K562 (cell line): ENCODE measurements at regions not wholly inside any gene's neighbourhood (a gene's known extent, or its start where the extent isn't known, plus 50 kb on each side); places are given as distances from the start of the nearest gene placed in this dataset.
"Not testable (repeated sequence)": the region's sequence is repeated elsewhere in the genome, so short reads cannot be mapped to it uniquely, and the experiment has no call there.

Experiments
- ATAC-seq: fragments of 200-7000 bp; cut with Tn5 transposase; 3 replicates; pipeline ENCODE4 v1.9.1; 2020; ENCODE audit warnings: moderate library complexity
- BruUV-seq: library from RNA; stranded (reverse); fragments of 400-500 nt; replicated peaks from 2 replicates; lab custom pipeline; 2021; lab: Mats Ljungman, UMichigan
- CTCF ChIA-PET: fragments of 300-600 bp; formaldehyde crosslinking; extraction: SDS; loops from one replicate; lab custom pipeline; 2021; ENCODE audit warnings: low intra/inter-chr PET ratio; lab: Yijun Ruan, JAX
- POLR2A ChIA-PET: fragments of 300-600, 350-650 bp; sonication (Branson Sonifier 250); formaldehyde crosslinking; extraction: SDS; loops from one replicate; lab custom pipeline; 2021; ENCODE audit warnings: antibody characterized with exemption, inconsistent platforms; lab: Yijun Ruan, JAX
- DNase-seq, 4 experiments: peaks; one replicate each; pipeline versions ENCODE4 v3.0.0 to v3.0.0-alpha.2; 2011 to 2018; ENCODE audit warnings: low spot score in 3 of 4, mixed read lengths in 3 of 4; ENCODE audit errors: extremely low read depth in 1 of 4
- FAIRE-seq: peaks from 2 replicates; lab custom pipeline; 2011; peaks lifted over from hg19 to GRCh38; lab: Jason Lieb, UNC
- H2AFZ ChIP-seq: 2 replicates; pipeline ENCODE4 v1.6.0; 2011; ENCODE audit warnings: low read depth, low read length, control low read depth, inconsistent platforms
- H3K27ac ChIP-seq: fragments of 200-600 bp; 3 replicates; pipeline ENCODE4 v1.8.0; 2011; ENCODE audit warnings: low read depth, mild to moderate bottlenecking, control low read depth, inconsistent platforms, low read length, moderate library complexity, mixed read lengths; ENCODE audit errors: extremely low read depth
- H3K27me3 ChIP-seq, 2 experiments: fragments of 300-600 bp in 1 of 2; 2 replicates in 1 of 2; 3 replicates in 1 of 2; pipeline versions ENCODE4 v1.6.0 to v1.8.0; 2011; ENCODE audit warnings: inconsistent platforms in 2 of 2, low read length in 2 of 2, mild to moderate bottlenecking in 1 of 2, mixed read lengths in 1 of 2, moderate library complexity in 1 of 2; ENCODE audit not compliant: control insufficient read depth in 2 of 2, insufficient read depth in 2 of 2
- H3K36me3 ChIP-seq: fragments of 300-600 bp; 3 replicates; pipeline ENCODE4 v1.8.0; 2011; ENCODE audit warnings: mild to moderate bottlenecking, low read length, inconsistent platforms; ENCODE audit not compliant: control insufficient read depth, insufficient read depth
- H3K4me1 ChIP-seq, 2 experiments: fragments of 200-600 bp in 1 of 2; replicated peaks in 1 of 2; 2 replicates in 1 of 2; 3 replicates in 1 of 2; pipeline versions ENCODE4 v1.5.1 to v1.8.0; 2011; ENCODE audit warnings: inconsistent platforms in 2 of 2, low read length in 2 of 2, mild to moderate bottlenecking in 1 of 2, mixed read lengths in 1 of 2, moderate library complexity in 1 of 2; ENCODE audit not compliant: control insufficient read depth in 2 of 2, insufficient read depth in 2 of 2
- H3K4me2 ChIP-seq: 2 replicates; pipeline ENCODE4 v1.6.1; 2011; ENCODE audit warnings: low read length, control low read depth, inconsistent platforms, mixed read lengths; ENCODE audit not compliant: insufficient read depth
- H3K4me3 ChIP-seq: fragments of 200-600 bp; sonication (generic), shearing (Covaris generic); 2 replicates; pipeline ENCODE4 v1.5.1; 2016; ENCODE audit warnings: control low read depth, inconsistent platforms
- H3K79me2 ChIP-seq: fragments of 200-600 bp; 3 replicates; pipeline ENCODE4 v1.8.0; 2011; ENCODE audit warnings: low read length, inconsistent platforms; ENCODE audit not compliant: control insufficient read depth, insufficient read depth
- H3K9ac ChIP-seq, 2 experiments: 2 replicates each; pipeline versions ENCODE4 v1.6.0 to v1.6.1; 2011; ENCODE audit warnings: low read depth in 2 of 2, low read length in 2 of 2, control low read depth in 1 of 2, inconsistent platforms in 1 of 2, mild to moderate bottlenecking in 1 of 2, mixed read lengths in 1 of 2; ENCODE audit not compliant: insufficient read depth in 1 of 2
- H3K9me1 ChIP-seq: one replicate; pipeline ENCODE4 v1.6.0; 2011; ENCODE audit warnings: inconsistent platforms, mild to moderate bottlenecking, low read length, moderate library complexity; ENCODE audit not compliant: control insufficient read depth, insufficient read depth
- H3K9me3 ChIP-seq: replicated peaks from 2 replicates; pipeline ENCODE4 v1.5.1; 2011; ENCODE audit warnings: low read depth, low read length, inconsistent platforms; ENCODE audit not compliant: control insufficient read depth, insufficient read depth
- H4K20me1 ChIP-seq: replicated peaks from 2 replicates; pipeline ENCODE4 v1.6.1; 2011; ENCODE audit warnings: low read length, inconsistent platforms, mixed read lengths; ENCODE audit not compliant: control insufficient read depth, insufficient read depth
- ZNF395 ChIP-seq: fragments of 200-800 bp; sonication (Bioruptor generic); IDR thresholded peaks from 2 replicates; pipeline ENCODE4 v1.6.1; 2017; ENCODE audit warnings: missing genetic modification characterization, missing compliant biosample characterization
- WGBS: fragments of 100-300 bp; shearing (Covaris generic); methylation state at CpG from one replicate; pipeline ENCODE4 v1.1.6; 2016; ENCODE audit warnings: low coverage, mixed read lengths; ENCODE audit not compliant: insufficient coverage; ENCODE audit errors: missing lambda C conversion rate; 5-methylcytosine and 5-hydroxymethylcytosine counted together
- in situ Hi-C: fragments of 300-500 bp; cut with MboI; formaldehyde crosslinking; loops from 4 replicates; pipeline ENCODE4 v1.15.0; 2018; ENCODE audit warnings: inconsistent platforms, mixed read lengths
- intact Hi-C: fragments of 100-400 bp; cut with micrococcal nuclease; formaldehyde crosslinking; loops from 2 replicates; pipeline ENCODE4 v1.14.2; 2022
- TF ChIP-seq, protein P1 (sequence below): fragments of 450-650 bp; formaldehyde crosslinking; IDR thresholded peaks from 2 replicates; pipeline ENCODE4 v1.4.0; 2020; ENCODE audit warnings: mild to moderate bottlenecking, moderate library complexity
- TF ChIP-seq, protein P2 (sequence below), 2 experiments: fragments of 450-650 bp; conservative IDR thresholded peaks; 2 replicates each; pipeline ENCODE4 v1.6.1; 2017; ENCODE audit warnings: mild to moderate bottlenecking in 2 of 2, moderate library complexity in 2 of 2

- TF ChIP-seq, protein P1, sequence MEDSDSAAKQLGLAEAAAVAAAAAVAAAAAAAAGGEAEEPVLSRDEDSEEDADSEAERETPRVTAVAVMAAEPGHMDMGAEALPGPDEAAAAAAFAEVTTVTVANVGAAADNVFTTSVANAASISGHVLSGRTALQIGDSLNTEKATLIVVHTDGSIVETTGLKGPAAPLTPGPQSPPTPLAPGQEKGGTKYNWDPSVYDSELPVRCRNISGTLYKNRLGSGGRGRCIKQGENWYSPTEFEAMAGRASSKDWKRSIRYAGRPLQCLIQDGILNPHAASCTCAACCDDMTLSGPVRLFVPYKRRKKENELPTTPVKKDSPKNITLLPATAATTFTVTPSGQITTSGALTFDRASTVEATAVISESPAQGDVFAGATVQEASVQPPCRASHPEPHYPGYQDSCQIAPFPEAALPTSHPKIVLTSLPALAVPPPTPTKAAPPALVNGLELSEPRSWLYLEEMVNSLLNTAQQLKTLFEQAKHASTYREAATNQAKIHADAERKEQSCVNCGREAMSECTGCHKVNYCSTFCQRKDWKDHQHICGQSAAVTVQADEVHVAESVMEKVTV (CRISPR knock-in tag): 0 out of 2 replicates have a peak, but pooled peaks have one; percentile 20
- 0 out of 2 replicates have a peak, but pooled peaks have one; percentile 36 for TF ChIP-seq ZNF395 (CRISPR knock-in tag)
- TF ChIP-seq, protein P2, sequence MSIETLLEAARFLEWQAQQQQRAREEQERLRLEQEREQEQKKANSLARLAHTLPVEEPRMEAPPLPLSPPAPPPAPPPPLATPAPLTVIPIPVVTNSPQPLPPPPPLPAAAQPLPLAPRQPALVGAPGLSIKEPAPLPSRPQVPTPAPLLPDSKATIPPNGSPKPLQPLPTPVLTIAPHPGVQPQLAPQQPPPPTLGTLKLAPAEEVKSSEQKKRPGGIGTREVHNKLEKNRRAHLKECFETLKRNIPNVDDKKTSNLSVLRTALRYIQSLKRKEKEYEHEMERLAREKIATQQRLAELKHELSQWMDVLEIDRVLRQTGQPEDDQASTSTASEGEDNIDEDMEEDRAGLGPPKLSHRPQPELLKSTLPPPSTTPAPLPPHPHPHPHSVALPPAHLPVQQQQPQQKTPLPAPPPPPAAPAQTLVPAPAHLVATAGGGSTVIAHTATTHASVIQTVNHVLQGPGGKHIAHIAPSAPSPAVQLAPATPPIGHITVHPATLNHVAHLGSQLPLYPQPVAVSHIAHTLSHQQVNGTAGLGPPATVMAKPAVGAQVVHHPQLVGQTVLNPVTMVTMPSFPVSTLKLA (conservative IDR thresholded peaks at IDR 0.05): 0 out of 4 replicates have a peak, but pooled peaks of 1 of the 2 experiments have one; percentile 34
- TF ChIP-seq, all 486 proteins: peak for 48; not testable (repeated sequence) for 438
Observed at GRCh38 chr6:88420967-88421488, 254.9 kb upstream of the CNR1 start (continued).

- H3K4me1 ChIP-seq, H3K9ac ChIP-seq, H3K9me3 ChIP-seq, intact Hi-C loops, BruUV-seq, H2AFZ ChIP-seq, H3K79me2 ChIP-seq, DNase-seq, H4K20me1 ChIP-seq, H3K27ac ChIP-seq, H3K27me3 ChIP-seq, in situ Hi-C loops, CTCF ChIA-PET, H3K4me3 ChIP-seq, H3K9me1 ChIP-seq, H3K4me2 ChIP-seq, FAIRE-seq, ATAC-seq, POLR2A ChIA-PET, H3K36me3 ChIP-seq: not testable (repeated sequence)
- 43% methylated on average over 12 of the region's 13 CpGs for WGBS
Observed at GRCh38 chr6:88418921-88419810, 253.0 kb upstream of the CNR1 start.

GRCh38 chr6:88417361-88417760 is 251.2 kb upstream of the CNR1 start:
- in situ Hi-C loops, H3K27ac ChIP-seq, H4K20me1 ChIP-seq, DNase-seq, FAIRE-seq, H3K9me3 ChIP-seq, BruUV-seq, H3K79me2 ChIP-seq, H3K9me1 ChIP-seq, H3K27me3 ChIP-seq, intact Hi-C loops, H3K4me3 ChIP-seq, H3K4me1 ChIP-seq, H3K9ac ChIP-seq, H3K36me3 ChIP-seq, ATAC-seq, H3K4me2 ChIP-seq, H2AFZ ChIP-seq, CTCF ChIA-PET: not testable (repeated sequence)
- POLR2A ChIA-PET: interaction anchor here (0.7 kb wide), 1 partner anchor 326 kb away, joined by 3 read pairs; no protein-coding TSS in a partner anchor
- 57% methylated on average over 5 of the region's 5 CpGs for WGBS
